DMS153 treated with DMSO at 0.1 percent for 48 hours (cell line): ENCODE measurements at regions not wholly inside any gene's neighbourhood (a gene's known extent, or its start where the extent isn't known, plus 50 kb on each side); places are given as distances from the start of the nearest gene placed in this dataset.

Experiments used
- DNase-seq: peaks from one replicate; lab custom pipeline; 2025; ENCODE audit not compliant: unreplicated experiment; lab: John Stamatoyannopoulos, UW

GRCh38 chr11:95450547-95451123, 219.6 kb upstream of the SESN3 start:
- no peak for DNase-seq

- DNase-seq: no peak
These were observed 214.8 kb upstream of the SESN3 start for GRCh38 chr11:95445746-95446333.

GRCh38 chr11:95444309-95445241, 213.6 kb upstream of the SESN3 start:
- no peak for DNase-seq

- DNase-seq: no peak
These were observed 212.4 kb upstream of the SESN3 start for GRCh38 chr11:95443386-95443785.

- DNase-seq: no peak
These were observed 211.6 kb upstream of the SESN3 start for GRCh38 chr11:95442531-95443050.

- no peak for DNase-seq
These were observed 204.8 kb upstream of the SESN3 start for GRCh38 chr11:95435628-95436353.

- DNase-seq: no peak
These were observed 204.2 kb upstream of the SESN3 start for GRCh38 chr11:95435192-95435591.

- no peak for DNase-seq
These were observed 203.6 kb upstream of the SESN3 start for GRCh38 chr11:95434489-95435057.

- DNase-seq: no peak
These were observed 203.0 kb upstream of the SESN3 start for GRCh38 chr11:95434009-95434408.

GRCh38 chr11:95432714-95433503, 201.9 kb upstream of the SESN3 start:
- DNase-seq: no peak

GRCh38 chr11:95429376-95429907, 198.4 kb upstream of the SESN3 start:
- no peak for DNase-seq

GRCh38 chr11:95426823-95427462, 195.9 kb upstream of the SESN3 start:
- DNase-seq: no peak

GRCh38 chr11:95419915-95420314, 188.9 kb upstream of the SESN3 start:
- DNase-seq: no peak

GRCh38 chr11:95418916-95419315, 187.9 kb upstream of the SESN3 start:
- no peak for DNase-seq

GRCh38 chr11:95417832-95418231, 186.8 kb upstream of the SESN3 start:
- no peak for DNase-seq

- DNase-seq: no peak
These were observed 184.9 kb upstream of the SESN3 start for GRCh38 chr11:95415837-95416304.

- no peak for DNase-seq
These were observed 183.2 kb upstream of the SESN3 start for GRCh38 chr11:95414217-95414616.

- no peak for DNase-seq
These were observed 182.8 kb upstream of the SESN3 start for GRCh38 chr11:95413761-95414160.

- no peak for DNase-seq
These were observed 182.0 kb upstream of the SESN3 start for GRCh38 chr11:95413021-95413420.
